NCI-H2081 treated with DMSO at 0.1 percent for 48 hours (cell line): ENCODE measurements at regions not wholly inside any gene's neighbourhood (a gene's known extent, or its start where the extent isn't known, plus 50 kb on each side); places are given as distances from the start of the nearest gene placed in this dataset.

Source experiments
- DNase-seq: peaks from one replicate; lab custom pipeline; 2025; lab: John Stamatoyannopoulos, UW

DNA sequence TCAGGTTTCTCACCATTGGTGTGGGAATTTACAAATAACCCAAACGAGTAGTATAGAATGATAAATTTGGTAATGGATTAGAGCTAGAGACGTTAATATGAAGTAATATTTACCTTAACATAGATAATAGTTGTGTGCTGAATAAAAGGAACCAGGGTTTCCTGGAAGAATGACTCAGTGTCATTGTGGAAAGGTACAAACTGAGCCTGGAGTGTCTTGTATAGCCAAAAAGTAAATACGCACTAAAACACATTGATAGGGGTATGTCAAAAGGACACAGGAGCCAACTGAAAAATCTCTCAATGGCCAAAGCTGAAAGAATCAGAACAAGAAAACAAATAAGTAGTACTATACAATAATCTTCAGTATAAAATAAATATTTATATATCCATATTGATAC lies 363.5 kb downstream of the SLCO4C1 start:
- DNase-seq: no peak

DNA sequence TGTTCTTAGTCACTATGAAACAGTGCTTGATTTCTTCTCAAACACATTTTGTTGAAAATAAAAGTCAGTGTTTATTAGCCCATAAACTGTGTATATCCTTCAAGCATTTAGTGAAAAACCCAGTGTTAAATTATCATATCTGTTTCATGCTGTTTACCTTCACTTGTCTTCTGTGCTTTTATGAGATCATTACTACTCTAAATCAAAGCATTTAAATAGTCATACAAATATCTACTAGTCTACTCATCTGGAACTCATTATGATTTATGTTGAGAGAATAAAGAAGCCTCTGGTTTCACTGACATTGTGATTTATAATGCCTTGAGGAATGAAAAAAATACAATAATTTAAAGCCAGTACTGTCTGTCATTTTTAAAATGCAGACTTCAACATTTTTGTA lies 366.5 kb downstream of the SLCO4C1 start:
- peak; percentile 35 for DNase-seq

DNA sequence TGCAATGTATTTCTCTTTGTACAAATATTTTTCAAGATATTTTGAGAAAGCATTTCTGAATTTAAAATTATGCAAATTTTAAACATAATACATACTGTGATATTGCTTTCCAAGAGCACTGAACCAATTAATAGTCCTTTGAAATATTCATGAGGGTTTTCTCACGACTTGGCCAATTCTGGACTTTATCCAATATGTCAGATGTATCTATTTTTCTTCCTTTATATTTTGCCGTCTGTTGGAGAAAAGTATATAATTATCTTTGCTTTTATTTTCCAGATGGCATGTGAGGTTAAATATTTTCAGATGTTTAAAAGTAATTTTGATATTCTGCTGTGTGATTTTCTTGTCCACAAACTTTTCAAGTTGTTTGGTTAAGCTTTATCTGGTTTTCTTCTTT lies 378.9 kb downstream of the SLCO4C1 start:
- DNase-seq: no peak

DNA sequence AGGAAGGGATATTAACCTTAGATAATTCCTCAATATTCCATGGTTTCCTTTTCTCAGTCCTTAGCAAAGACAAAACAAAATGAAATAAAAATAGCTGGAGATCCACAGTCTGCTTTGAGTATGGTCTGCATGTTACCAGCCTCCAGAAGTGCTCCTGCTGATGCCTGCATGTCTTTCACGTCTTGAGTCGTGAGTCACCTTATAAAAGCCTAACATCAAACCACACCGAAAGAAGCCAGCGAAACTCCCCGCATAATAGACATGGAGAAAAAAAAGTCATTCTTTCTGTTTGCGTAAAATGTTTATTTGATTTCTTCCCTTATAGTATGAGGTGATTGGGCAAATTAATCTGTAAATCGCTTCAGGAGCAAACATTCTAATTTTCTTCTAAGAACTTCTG lies 380.5 kb downstream of the SLCO4C1 start:
- DNase-seq: no peak

DNA sequence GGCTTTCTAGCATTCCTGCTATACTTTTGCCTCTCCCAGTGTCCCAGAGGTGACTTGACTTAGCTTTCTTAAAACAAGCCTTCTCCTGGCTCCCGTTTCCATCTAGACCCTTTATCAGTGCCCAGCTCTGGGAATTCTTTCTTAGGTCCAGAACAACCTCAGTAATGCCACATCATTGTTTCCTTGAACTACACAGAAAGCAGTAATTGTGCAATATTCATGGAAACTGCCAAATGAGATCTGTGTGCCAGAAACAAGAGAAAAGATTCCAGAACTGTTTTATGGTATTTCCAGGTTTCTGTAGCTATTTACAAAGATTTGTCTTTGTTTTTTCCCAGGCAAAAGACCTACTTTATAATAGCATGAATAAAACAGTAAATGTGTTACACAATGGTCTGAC lies 391.3 kb downstream of the SLCO4C1 start:
- no peak for DNase-seq

DNA sequence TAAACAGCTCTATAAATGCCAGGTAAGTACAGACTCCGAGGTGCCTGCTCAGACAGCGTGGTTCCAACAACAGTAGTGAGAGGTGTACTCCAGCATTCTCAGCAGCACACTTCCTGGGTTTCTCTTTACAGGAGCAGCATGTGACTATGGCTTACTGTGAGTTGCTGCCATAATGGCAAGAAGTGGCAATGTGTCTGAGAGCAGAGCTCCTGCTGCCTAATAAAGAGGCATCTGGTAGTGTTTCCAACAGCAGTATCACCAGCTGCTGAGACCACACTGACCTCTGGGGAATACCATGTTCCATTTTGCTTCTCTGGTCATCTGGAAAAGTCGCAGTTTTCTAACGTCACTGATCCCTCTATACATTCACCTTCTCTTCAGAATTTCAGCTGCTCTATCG lies 398.2 kb downstream of the SLCO4C1 start:
- DNase-seq: no peak

DNA sequence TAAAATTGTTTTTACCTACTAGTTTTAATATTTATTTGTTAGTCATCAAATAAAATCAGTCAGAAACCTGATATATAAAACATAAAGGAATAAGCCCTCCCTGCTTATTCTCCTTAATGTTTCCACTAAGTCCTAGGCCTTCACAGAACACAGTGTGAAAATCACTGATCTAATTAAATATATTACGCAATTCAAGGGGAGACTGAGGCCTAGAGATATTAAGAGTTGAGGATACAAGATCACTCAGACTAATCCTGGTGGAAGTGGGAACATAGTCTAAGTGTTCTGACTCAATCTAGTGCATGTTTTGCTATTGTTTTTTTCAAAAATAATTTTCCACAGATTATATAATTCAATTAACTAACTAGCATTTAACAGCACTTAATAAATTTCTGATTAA lies 401.1 kb downstream of the SLCO4C1 start:
- no peak for DNase-seq

DNA sequence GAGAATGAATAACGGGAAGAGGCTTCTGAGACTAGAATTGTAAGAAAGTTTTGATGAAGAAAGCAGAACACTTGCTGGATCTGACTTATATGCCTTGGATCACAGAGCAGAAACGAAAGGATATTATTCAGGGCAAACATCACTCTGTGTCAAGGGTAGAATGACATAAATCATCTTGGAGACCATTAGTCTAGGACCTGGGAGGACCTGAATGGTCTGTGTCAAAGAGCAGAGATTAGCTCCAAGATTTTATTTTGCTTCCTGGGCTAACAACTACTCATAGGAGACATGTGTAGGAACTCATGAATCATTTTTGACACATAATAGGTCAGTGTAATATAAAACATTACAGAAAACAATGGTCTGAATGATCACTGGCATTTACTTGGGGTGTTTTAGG lies 417.9 kb downstream of the SLCO4C1 start:
- no peak for DNase-seq

DNA sequence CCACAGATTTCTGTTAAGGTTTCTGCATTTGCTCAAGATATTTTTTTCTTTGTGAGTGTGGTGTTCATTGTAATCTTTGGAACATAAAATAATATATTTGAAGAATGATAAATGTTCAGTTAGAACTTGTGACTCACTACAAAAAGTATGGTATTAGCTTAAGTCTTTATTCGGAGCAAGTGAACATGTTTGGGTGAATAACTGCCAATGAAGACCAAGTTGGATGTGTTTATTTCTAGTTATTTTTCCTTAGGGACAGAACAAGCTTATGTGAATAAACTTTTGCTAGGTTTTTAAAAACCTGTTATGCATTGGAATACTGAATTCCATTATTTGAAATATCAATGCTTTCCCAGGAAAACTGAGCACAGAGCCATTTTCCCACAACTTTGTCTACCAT lies 418.6 kb downstream of the SLCO4C1 start:
- DNase-seq: no peak

DNA sequence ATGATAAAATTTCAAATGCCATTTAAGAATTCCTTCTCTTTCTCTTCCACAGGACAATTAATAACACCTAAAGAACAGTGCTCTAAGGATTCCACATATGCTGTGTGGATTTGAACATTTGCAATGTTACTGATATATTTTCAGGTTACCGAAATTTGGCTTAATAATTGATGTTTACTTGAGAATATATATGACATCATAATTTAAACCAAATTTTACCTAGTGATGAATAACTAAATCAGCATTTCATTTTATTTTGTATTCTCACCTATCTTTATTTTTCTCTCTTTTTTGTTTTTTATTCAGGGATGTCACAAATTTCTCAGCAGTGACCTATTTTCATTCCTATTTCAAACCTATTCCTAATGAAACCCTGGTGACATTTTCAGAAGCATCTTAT lies 429.6 kb downstream of the SLCO4C1 start:
- no peak for DNase-seq

DNA sequence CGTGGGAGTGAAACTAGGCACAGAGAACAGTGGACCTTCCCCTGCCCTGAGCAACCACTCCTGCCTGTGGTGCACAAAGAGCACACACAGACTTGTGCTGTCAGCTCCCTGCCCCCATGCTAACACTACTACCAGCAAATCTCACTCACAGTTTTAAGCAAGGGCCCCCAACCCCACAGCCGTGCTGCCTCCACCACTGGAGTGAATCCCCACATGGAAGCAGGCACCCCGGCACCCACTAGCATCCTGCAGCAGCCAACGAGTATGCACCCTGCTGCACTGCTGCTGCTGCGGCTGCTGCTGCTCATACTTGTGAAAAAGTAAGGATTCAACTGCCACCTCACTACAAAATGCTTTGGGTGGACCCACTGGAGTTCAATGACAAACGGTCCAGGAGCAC lies 435.5 kb downstream of the SLCO4C1 start:
- DNase-seq: no peak

DNA sequence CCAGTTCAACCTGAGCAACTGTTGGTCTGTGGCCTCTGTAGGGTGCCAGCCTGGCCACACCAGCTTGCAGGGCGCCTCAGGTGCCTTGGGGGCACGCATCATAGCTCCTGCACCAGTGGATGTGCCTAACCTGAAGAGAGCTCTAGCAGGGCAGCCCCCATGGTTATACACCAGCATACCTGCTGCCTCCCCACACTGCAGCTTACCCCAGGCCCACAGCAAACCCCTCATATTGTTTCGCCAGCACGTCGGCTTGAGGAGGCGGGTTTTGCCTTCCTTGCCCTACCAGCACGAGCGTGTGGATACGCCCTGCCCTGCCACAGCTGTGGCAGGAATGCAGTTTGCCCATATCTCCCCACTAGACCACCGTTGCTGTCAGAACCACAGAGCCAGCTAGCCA lies 435.9 kb downstream of the SLCO4C1 start:
- no peak for DNase-seq

DNA sequence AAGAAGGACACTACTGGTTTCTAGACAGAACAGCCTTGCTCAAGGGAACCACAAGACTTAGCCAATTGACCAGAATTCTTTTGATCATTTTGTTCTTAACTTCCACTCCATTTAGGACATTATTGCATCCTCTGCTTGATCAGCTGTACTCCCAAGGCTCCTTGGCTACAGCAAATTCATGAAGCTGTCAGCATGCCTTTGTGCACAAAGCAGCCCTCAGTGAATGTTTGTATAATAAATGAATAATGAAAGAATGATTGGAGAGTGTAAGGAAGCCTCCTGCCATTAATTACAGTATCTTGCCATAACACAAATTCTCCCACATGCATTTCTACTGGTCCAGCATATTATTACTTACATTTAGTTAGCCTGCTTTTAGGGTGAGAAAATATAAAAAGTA lies 449.6 kb downstream of the SLCO4C1 start:
- DNase-seq: no peak

DNA sequence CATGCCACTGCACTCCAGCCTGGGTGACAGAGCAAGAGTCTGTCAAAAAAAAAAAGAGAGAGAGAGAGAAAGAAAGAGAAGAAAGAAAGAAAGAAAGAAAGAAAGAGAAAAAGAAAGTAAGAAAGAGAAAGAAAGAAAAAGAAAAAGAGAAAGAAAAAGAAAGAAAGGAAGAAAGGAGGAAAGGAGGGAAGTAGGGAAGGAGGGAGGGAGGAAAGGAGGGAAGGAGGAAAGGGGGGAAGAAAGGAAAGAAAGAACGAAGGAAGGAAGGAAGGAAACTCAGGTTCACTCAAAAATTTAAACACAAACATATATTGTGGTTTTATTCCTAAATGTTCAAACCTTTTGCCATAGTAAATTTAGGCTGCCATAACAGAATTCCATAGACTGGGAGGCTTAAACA lies 453.0 kb downstream of the SLCO4C1 start:
- no peak for DNase-seq

DNA sequence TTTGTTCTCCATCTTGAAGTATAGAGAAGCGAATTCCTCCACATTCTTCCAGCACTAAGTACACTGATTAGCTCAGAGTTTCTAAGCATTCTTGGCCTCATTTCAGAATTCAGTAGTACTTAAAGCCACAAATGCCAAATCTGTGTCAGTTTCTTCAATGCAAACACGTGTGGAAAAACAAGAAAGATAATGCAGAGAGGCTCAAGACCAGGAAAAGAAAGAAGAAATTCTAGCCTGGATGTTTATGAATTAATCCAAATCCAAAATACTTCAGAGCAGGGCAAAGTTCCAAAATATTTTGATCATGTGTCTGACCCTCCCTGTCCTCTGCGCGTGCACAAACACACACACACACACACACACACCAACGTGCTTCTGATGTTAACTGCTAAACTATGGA lies 457.6 kb downstream of the SLCO4C1 start:
- no peak for DNase-seq

DNA sequence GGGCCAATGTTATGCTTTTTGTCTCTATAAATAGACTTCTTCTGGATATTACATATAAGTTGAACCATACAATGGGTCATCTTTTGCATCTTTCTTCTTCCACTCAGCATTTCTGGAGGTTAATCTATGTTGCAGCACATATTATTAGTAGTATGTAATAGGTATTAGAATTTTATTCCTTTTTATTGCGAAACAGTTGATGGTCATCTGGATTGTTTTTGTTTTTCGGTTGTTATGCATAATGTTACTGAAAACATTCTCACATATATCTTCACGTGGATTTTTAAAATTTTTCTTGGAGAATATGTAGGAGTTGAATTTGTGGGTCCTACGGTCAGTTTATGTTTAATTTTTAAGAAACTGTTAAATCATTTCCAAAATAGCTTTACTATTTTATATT lies 466.8 kb downstream of the SLCO4C1 start:
- no peak for DNase-seq

DNA sequence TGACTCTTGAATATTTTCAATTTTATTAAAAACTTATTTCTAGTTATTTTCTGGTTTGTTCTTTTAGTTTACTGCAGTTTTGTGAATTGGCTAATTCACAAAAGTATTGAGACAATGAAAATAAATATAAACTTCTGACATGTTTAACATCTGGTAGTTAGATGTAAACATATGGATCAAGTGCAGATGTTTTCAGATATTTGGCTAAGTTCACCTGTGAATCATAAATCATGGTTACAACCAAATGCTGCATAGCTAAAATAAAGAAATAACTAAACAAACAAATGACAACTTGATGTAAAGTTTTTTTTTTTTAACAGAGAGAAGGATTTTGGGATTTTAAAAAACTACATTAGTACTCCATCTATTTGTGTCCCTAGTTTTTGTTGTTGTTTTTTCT lies 484.6 kb downstream of the SLCO4C1 start:
- no peak for DNase-seq

DNA sequence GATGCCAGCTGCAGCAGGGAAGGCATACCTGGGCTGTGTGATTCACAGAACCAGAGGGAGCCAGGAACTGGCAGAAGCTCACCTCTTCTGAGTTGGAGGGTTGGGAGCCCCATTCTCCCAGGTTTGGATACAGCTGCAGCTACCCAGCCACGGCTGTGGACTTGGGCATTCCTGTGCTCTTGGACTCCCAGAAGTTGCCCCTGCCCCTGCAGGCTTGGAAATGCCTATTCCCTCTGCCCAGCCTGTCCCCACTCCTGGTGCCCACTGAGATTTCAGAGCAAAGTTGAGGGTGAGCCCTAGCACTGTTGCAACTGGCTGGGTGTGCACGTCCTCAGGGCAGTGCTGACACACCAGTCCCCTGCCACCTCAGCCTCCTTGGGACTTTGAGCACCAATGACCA lies 489.7 kb downstream of the SLCO4C1 start:
- no peak for DNase-seq

DNA sequence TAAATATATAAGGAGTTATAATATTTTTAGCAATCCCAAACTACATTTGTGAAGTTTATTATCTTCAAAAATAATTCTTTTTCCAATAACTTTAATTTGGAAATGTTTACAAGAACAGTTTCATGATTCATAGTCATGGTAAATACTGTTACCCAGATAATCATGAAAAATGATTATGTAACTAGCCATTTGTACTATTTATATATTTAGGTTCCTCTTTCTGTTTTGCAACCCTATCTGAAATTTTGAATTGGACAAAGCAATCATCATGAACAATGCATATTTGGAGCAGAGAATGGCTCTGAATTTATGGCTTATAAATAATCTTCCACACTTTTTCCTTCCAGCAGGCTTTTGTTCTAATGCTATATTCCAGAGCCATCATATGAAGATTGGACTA lies 499.7 kb downstream of the SLCO4C1 start:
- DNase-seq: no peak

DNA sequence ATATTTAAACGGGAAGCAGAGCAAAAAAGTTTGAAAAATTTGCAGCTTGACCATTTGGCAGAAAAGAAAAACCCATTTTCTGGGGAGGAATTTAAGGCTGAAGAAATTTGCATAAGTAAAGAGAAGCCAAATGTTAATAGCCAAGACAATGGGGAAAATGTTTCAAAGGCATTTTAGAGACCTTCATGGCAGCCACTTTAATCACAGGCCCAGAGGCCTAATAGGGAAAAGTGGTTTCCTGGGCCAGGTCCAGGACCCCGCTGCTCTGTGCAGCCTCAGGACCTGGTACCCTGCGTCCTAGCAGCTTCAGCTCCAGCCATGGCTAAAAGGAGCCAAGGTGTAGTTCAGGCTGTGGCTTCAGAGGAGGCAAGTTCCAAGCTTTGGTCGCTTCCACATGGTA lies 507.3 kb downstream of the SLCO4C1 start:
- no peak for DNase-seq

DNA sequence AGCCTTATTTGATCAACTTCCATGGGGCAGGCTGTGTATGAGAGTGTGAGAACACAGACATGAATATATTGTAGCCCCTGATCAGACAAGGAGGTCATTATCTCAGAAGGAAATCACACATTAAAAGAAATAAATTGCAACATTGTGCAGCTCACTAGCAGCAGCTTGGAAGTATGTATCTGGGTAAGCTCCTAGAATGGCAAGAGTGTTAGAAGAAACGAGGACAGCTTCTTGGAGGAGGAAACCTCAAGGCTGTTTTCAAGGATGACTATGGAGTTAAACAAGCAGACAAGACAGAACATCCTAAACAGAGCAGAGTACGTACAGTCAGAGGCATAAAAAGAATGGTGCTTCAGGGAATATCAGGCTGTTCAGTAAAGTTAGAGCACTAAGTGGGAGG lies 511.0 kb downstream of the SLCO4C1 start:
- DNase-seq: no peak

DNA sequence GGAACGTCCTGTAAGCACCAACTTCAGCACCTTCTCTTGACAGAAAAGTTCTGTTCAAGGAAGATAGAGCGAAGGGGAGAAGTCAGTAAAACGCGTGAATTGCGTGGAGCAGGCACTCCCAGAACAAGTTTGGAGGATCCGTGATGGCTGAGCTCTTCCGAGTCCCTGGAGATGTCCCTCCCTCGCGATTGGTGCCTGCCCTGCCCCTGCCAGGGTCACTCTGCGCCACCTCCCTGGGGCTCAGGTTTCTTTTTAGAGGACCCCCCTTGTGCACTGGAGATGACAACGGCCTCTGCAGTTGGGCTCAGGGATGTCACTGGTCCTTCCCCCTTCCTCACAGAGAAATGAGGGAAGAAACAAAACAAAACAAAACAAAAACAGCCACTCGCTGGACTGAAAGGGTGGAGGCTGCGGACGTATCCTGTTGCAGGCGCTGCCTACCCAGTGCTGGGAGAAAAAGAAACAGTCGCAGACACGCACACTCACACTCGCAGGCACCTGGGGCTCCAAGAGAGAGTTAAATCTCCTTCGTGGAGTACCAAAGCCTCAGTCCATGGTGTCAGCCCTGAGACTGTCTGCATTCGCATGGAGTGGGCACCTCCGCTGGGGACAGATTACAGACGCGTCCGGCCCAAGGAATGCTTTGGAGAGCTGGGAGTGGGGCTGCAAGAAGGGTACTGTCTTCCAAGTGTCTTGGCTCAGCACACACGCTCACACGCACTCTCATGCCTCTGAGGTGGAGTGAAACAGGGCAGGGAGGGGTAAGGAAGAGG lies 512.7 kb downstream of the SLCO4C1 start:
- no peak for DNase-seq

DNA sequence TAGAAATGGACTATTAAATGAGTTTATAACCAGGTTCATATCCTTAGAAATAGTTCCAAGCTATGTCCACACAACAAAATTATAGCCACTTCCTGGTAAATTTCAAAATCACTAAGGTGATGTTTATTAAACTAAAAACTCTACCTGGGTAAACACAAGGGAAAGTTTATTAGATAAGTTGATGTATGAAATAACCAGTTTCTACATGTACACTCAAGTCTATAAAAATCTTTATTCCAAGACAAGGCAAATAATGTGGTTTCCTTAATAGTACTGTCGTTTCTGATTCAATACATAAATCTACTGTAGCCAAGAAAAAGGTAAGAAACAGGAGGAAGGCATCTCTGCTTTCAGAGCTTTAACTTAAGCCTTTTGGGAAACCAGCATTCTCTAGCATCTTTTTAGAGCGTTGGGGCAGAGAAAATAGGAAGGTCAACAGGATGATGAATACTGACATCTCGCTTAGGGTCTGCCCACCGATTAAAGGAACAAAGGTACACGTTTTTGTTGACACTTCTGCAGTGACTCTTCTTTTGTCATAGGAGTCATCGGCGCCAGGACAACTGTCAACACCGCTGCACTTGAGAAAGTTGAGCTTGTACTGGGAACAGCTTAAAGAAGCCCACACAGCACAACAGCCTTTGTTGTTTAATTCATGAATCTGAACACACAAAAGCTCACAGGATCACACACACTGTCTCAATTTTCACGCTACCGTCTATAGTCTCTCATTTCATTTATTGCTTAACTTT lies 513.6 kb downstream of the SLCO4C1 start:
- DNase-seq: no peak

DNA sequence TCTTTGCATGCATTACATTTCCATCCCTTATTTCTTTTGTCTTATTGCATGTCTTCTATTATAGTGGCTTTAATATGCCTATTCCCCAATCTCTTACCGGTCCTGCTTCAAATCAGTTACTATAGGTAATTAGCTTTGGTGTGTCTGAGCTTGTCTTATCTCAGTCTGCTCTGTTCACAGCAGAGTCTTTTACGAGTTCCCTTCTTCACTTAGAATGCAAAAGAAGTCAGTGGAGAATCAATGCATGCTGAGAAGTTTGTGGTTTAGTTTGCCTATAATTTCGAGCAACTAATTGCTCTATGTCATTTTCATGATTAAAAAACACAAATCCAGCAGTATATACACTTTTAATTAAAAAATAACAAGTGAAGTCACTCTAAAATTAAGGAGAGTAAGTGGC lies 545.0 kb downstream of the SLCO4C1 start:
- DNase-seq: no peak
